ENCODE measurements at regions not wholly inside any gene's neighbourhood (a gene's known extent, or its start where the extent isn't known, plus 50 kb on each side); places are given as distances from the start of the nearest gene placed in this dataset.

GRCh38 chr22:41023299-41023623 is 69.1 kb upstream of the EP300 start:
- no peak for ATAC-seq
- Histone ChIP-seq H3K36me3 (no peaks in the 10 kb centered on the region), H3K4me3 (peak overlapping the region in 1 of 4 donors; percentile 75), H3K4me1 (peaks cover 0 to 8% (median 0%) of the 10 kb centered on the region in 3 donors), H3K27me3 (no peaks in the 10 kb centered on the region), H3K27ac (peak overlapping the region in 3 of 4 donors; percentile 94 to 98 (median 98)), H3K9me3 (no peaks in the 10 kb centered on the region)
- intact Hi-C loops (cut with DNase I): no loop called here
- no peak for FAIRE-seq
- WGBS, 2 donors: 63 to 68% methylated on average over 5 of the region's 5 CpGs
- no peak for TF ChIP-seq CTCF (IDR thresholded peaks at IDR 0.05)
- no peak for DNase-seq

- DNase-seq: no peak
- no peaks in the 10 kb centered on the region for H3K9me3 ChIP-seq
- peak in 2 of 4 donors; percentile 35 to 56 for ATAC-seq
- no peak for TF ChIP-seq CTCF (IDR thresholded peaks at IDR 0.05)
- H3K36me3 ChIP-seq: no peaks in the 10 kb centered on the region
- no peaks in the 10 kb centered on the region for H3K4me1 ChIP-seq
- H3K4me3 ChIP-seq: no peak overlapping the region
- WGBS, 2 donors: 83 to 84% methylated on average over 3 of the region's 3 CpGs
- FAIRE-seq: no peak
- H3K27me3 ChIP-seq: no peaks in the 10 kb centered on the region
- intact Hi-C loops (cut with DNase I): no loop called here
- H3K27ac ChIP-seq: no peak overlapping the region
Measured at GRCh38 chr22:41028841-41029240, 63.6 kb upstream of the EP300 start.

DNA sequence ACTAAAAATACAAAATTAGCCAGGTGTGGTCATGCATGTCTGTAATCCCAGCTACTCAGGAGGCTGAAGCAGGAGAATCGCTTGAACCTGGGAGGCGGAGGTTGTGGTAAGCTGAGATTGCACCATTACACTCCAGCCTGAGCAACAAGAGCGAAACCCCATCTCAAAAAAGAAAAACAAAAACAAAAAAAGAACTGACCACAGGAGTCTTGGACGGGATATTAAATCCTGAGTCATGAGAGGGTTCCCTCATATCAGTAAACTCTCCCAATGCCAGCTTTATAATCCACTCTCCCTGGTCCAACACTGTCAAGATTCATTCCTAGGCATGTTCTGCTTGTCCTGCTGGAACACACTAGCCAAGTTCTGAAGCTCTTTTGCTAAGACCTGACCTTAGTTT is 61.5 kb upstream of the EP300 start:
- no peak for TF ChIP-seq CTCF (IDR thresholded peaks at IDR 0.05)
- Histone ChIP-seq H3K36me3 (no peaks in the 10 kb centered on the region), H3K9me3 (no peaks in the 10 kb centered on the region), H3K4me1 (no peaks in the 10 kb centered on the region), H3K27ac (no peak overlapping the region), H3K27me3 (no peaks in the 10 kb centered on the region), H3K4me3 (no peak overlapping the region)
- ATAC-seq (no peak), FAIRE-seq (no peak), DNase-seq (no peak)
- intact Hi-C loops (cut with DNase I): loop anchor here in 1 of 3 donors (10.0 kb wide), 1 partner anchor 54 kb away; no protein-coding TSS in a partner anchor
- 89 to 100% methylated on average over 4 of the region's 4 CpGs for WGBS, 2 donors

- no peak overlapping the region for H3K27ac ChIP-seq
- 79 to 92% methylated on average over 4 of the region's 4 CpGs for WGBS, 2 donors
- DNase-seq (no peak), FAIRE-seq (no peak), ATAC-seq (no peak)
- H3K4me3 ChIP-seq: no peak overlapping the region
- no peaks in the 10 kb centered on the region for H3K36me3 ChIP-seq
- intact Hi-C loops (cut with DNase I): loop anchor here in 1 of 3 donors (10.0 kb wide), 1 partner anchor 50 kb away; no protein-coding TSS in a partner anchor
- no peaks in the 10 kb centered on the region for H3K27me3 ChIP-seq
- no peaks in the 10 kb centered on the region for H3K9me3 ChIP-seq
- H3K4me1 ChIP-seq: no peaks in the 10 kb centered on the region
- no peak for TF ChIP-seq CTCF (IDR thresholded peaks at IDR 0.05)
Measured at GRCh38 chr22:41034706-41035105, 57.7 kb upstream of the EP300 start.

GRCh38 chr22:41036924-41037323 is 55.5 kb upstream of the EP300 start:
- Histone ChIP-seq H3K27ac (no peak overlapping the region), H3K4me1 (no peaks in the 10 kb centered on the region), H3K9me3 (no peaks in the 10 kb centered on the region), H3K36me3 (no peaks in the 10 kb centered on the region), H3K27me3 (no peaks in the 10 kb centered on the region), H3K4me3 (no peak overlapping the region)
- FAIRE-seq: no peak
- intact Hi-C loops (cut with DNase I): loop anchor here in 1 of 3 donors (10.0 kb wide), 1 partner anchor 48 kb away; no protein-coding TSS in a partner anchor
- TF ChIP-seq CTCF (IDR thresholded peaks at IDR 0.05): no peak
- no peak for ATAC-seq
- 78 to 82% methylated on average over 7 of the region's 7 CpGs for WGBS, 2 donors
- DNase-seq: no peak

Data from pancreas (tissue), 10 donors.